BLaER1 (cell line): ENCODE measurements at regions not wholly inside any gene's neighbourhood (a gene's known extent, or its start where the extent isn't known, plus 50 kb on each side); places are given as distances from the start of the nearest gene placed in this dataset.

ENCODE experiments used
- H3K27ac ChIP-seq: shearing (Covaris generic); formaldehyde crosslinking; 2 replicates; pipeline ENCODE4 v1.8.1; 2022
- H3K27me3 ChIP-seq: shearing (Covaris generic); formaldehyde crosslinking; 2 replicates; pipeline ENCODE4 v1.8.1; 2022
- H3K36me3 ChIP-seq: shearing (Covaris generic); formaldehyde crosslinking; 2 replicates; pipeline ENCODE4 v1.8.1; 2022
- H3K4me1 ChIP-seq: shearing (Covaris generic); formaldehyde crosslinking; 2 replicates; pipeline ENCODE4 v1.8.1; 2022
- H3K4me2 ChIP-seq: shearing (Covaris generic); formaldehyde crosslinking; 2 replicates; pipeline ENCODE4 v1.8.1; 2022
- H3K4me3 ChIP-seq: shearing (Covaris generic); formaldehyde crosslinking; 2 replicates; pipeline ENCODE4 v1.8.1; 2022
- H3K9ac ChIP-seq: shearing (Covaris generic); formaldehyde crosslinking; 2 replicates; pipeline ENCODE4 v1.8.1; 2022
- H3K9me3 ChIP-seq: shearing (Covaris generic); formaldehyde crosslinking; 2 replicates; pipeline ENCODE4 v1.8.1; 2022
- H4K20me1 ChIP-seq: shearing (Covaris generic); formaldehyde crosslinking; 2 replicates; pipeline ENCODE4 v1.8.1; 2022
- Cebpa-rat ChIP-seq: shearing (Covaris generic); IDR thresholded peaks from 2 replicates; pipeline ENCODE4 v1.8.1; 2022

DNA sequence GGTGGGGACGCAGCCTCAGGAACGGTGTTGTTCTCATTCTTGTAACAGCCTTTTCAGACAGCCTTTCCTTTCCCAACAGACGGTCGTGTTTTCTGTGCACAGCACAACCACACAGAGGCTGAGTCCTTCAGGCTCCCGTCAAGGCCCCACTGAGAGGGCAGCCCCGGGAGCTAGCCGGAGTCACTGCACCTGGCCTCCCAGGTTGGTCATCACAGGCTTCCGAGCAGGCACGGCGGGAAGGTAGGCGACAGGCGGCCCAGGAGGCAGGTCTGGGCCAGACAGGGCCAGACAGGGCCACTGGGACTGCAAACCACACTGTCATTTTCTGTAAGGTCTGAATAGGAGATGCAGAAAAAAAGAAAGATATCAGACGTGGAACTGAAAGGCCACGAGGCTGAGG lies 570.8 kb downstream of the GALR1 start:
- no peak overlapping the region for H3K9ac ChIP-seq
- no peak overlapping the region for H3K27ac ChIP-seq
- H3K27me3 ChIP-seq = no peaks in the 10 kb centered on the region
- H3K4me1 ChIP-seq = peaks cover 33% of the 10 kb centered on the region
- no peaks in the 10 kb centered on the region for H4K20me1 ChIP-seq
- no peak for TF ChIP-seq Cebpa-rat
- no peak overlapping the region for H3K4me2 ChIP-seq
- peaks cover 16% of the 10 kb centered on the region for H3K9me3 ChIP-seq
- H3K4me3 ChIP-seq = no peak overlapping the region
- H3K36me3 ChIP-seq = no peaks in the 10 kb centered on the region

- no peak overlapping the region for H3K9ac ChIP-seq
- H3K27me3 ChIP-seq = no peaks in the 10 kb centered on the region
- H3K4me1 ChIP-seq = peaks cover 19% of the 10 kb centered on the region
- H3K4me3 ChIP-seq = no peak overlapping the region
- H3K4me2 ChIP-seq = no peak overlapping the region
- H3K9me3 ChIP-seq = peaks cover 17% of the 10 kb centered on the region
- H3K36me3 ChIP-seq = no peaks in the 10 kb centered on the region
- H3K27ac ChIP-seq = no peak overlapping the region
- no peak for TF ChIP-seq Cebpa-rat
- H4K20me1 ChIP-seq = no peaks in the 10 kb centered on the region
Observed at GRCh38 chr18:77821892-77822291, 572.2 kb downstream of the GALR1 start.

GRCh38 chr18:77822632-77823031 lies 573.0 kb downstream of the GALR1 start:
- H3K27ac ChIP-seq = no peak overlapping the region
- TF ChIP-seq Cebpa-rat = no peak
- H4K20me1 ChIP-seq = no peaks in the 10 kb centered on the region
- H3K36me3 ChIP-seq = no peaks in the 10 kb centered on the region
- no peak overlapping the region for H3K9ac ChIP-seq
- peaks cover 11% of the 10 kb centered on the region for H3K4me1 ChIP-seq
- no peak overlapping the region for H3K4me3 ChIP-seq
- H3K9me3 ChIP-seq = peaks cover 24% of the 10 kb centered on the region
- H3K4me2 ChIP-seq = peak overlapping the region; percentile 34; the same call in 1 of the 2 replicates
- H3K27me3 ChIP-seq = no peaks in the 10 kb centered on the region

- no peak overlapping the region for H3K9ac ChIP-seq
- H3K36me3 ChIP-seq = no peaks in the 10 kb centered on the region
- peaks cover 10% of the 10 kb centered on the region for H3K4me1 ChIP-seq
- no peaks in the 10 kb centered on the region for H3K9me3 ChIP-seq
- H3K27me3 ChIP-seq = no peaks in the 10 kb centered on the region
- H3K4me3 ChIP-seq = no peak overlapping the region
- no peaks in the 10 kb centered on the region for H4K20me1 ChIP-seq
- no peak for TF ChIP-seq Cebpa-rat
- no peak overlapping the region for H3K4me2 ChIP-seq
- H3K27ac ChIP-seq = no peak overlapping the region
Observed at GRCh38 chr18:77833807-77834206, 584.2 kb downstream of the GALR1 start.

DNA sequence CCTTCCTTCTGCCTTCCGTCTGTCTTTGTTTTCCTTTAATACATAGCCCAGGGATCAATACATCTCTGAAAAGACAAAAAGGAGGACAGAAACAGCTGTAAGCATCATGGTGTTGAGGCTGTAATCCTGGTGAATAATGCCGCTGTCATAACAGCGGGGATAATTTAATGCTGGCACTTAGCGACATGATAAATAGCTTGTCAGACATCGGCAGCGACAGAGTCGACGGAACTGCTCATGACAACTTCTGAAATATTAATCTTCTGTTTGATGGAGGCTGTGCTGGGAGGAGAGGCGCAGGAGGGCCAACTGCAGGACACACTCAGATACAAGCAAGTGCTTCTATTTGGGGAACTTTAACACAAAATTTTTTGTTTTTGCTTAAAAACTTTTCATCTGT lies 602.2 kb downstream of the GALR1 start:
- no peaks in the 10 kb centered on the region for H3K4me1 ChIP-seq
- H3K4me3 ChIP-seq = no peak overlapping the region
- H3K27me3 ChIP-seq = no peaks in the 10 kb centered on the region
- H3K9me3 ChIP-seq = peaks cover 6% of the 10 kb centered on the region; the same call in 1 of the 2 replicates
- TF ChIP-seq Cebpa-rat = no peak
- H3K9ac ChIP-seq = no peak overlapping the region
- H3K36me3 ChIP-seq = no peaks in the 10 kb centered on the region
- no peak overlapping the region for H3K27ac ChIP-seq
- no peak overlapping the region for H3K4me2 ChIP-seq
- no peaks in the 10 kb centered on the region for H4K20me1 ChIP-seq

- Histone ChIP-seq H3K27ac (no peak overlapping the region), H3K36me3 (no peaks in the 10 kb centered on the region), H3K27me3 (no peaks in the 10 kb centered on the region), H3K4me2 (no peak overlapping the region), H3K4me3 (no peak overlapping the region), H3K4me1 (no peaks in the 10 kb centered on the region), H4K20me1 (no peaks in the 10 kb centered on the region), H3K9ac (no peak overlapping the region), H3K9me3 (no peaks in the 10 kb centered on the region)
- TF ChIP-seq Cebpa-rat = no peak
Observed at GRCh38 chr18:77853859-77854258, 604.2 kb downstream of the GALR1 start.

GRCh38 chr18:77857678-77858655 lies 608.3 kb downstream of the GALR1 start:
- Histone ChIP-seq H3K27me3 (no peaks in the 10 kb centered on the region), H3K4me1 (no peaks in the 10 kb centered on the region), H3K4me2 (no peak overlapping the region), H3K36me3 (no peaks in the 10 kb centered on the region), H4K20me1 (no peaks in the 10 kb centered on the region), H3K9ac (no peak overlapping the region), H3K4me3 (no peak overlapping the region), H3K27ac (no peak overlapping the region), H3K9me3 (no peaks in the 10 kb centered on the region)
- no peak for TF ChIP-seq Cebpa-rat

GRCh38 chr18:77859634-77860033 lies 610.0 kb downstream of the GALR1 start:
- TF ChIP-seq Cebpa-rat = no peak
- Histone ChIP-seq H3K36me3 (no peaks in the 10 kb centered on the region), H3K4me2 (no peak overlapping the region), H3K9me3 (no peaks in the 10 kb centered on the region), H3K27me3 (no peaks in the 10 kb centered on the region), H3K4me1 (no peaks in the 10 kb centered on the region), H4K20me1 (no peaks in the 10 kb centered on the region), H3K9ac (no peak overlapping the region), H3K27ac (no peak overlapping the region), H3K4me3 (no peak overlapping the region)

DNA sequence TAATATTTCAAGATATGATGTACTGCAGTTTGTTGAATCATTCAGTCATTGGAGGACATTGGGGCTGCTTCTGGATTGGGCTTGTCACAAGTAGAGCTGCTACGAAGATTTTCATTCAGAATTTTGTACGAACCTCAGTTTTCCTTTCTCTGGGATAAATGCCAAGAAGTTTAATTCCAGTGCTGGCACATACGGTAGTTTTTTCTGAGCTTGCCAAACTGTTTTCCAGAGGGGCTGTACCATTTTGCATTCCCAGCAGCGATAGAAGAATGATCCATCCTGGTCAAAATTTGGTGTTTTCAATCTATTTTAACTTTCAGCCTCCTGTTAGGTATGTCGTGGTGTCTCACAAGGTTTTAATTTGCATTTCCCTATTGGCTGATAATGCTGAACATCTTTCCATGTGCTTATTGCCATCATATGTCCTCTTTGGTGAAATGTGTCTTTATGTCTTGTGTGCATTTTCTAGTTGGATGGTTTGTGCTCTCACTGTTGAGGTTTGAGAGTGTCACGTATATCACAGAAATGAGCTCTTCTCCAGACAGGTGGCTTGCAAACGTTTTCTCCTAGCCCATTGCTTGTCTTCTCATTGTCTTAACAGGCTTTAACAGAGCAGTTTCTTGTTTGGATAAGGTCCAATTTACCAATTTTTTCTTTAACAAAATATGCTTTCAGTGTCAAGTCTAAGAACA lies 612.6 kb downstream of the GALR1 start:
- TF ChIP-seq Cebpa-rat = no peak
- Histone ChIP-seq H3K9ac (no peak overlapping the region), H3K4me2 (no peak overlapping the region), H3K36me3 (no peaks in the 10 kb centered on the region), H3K27me3 (no peaks in the 10 kb centered on the region), H3K27ac (no peak overlapping the region), H3K9me3 (no peaks in the 10 kb centered on the region), H3K4me3 (no peak overlapping the region), H4K20me1 (no peaks in the 10 kb centered on the region), H3K4me1 (no peaks in the 10 kb centered on the region)

- no peak for TF ChIP-seq Cebpa-rat
Observed at GRCh38 chr18:77865853-77866252, 616.2 kb downstream of the GALR1 start.

More at GRCh38 chr18:77865853-77866252, 616.2 kb downstream of the GALR1 start:
- Histone ChIP-seq H3K4me2 (no peak overlapping the region), H3K4me1 (no peaks in the 10 kb centered on the region), H3K36me3 (no peaks in the 10 kb centered on the region), H3K27ac (no peak overlapping the region), H3K9me3 (no peaks in the 10 kb centered on the region), H3K4me3 (no peak overlapping the region), H3K9ac (no peak overlapping the region), H4K20me1 (no peaks in the 10 kb centered on the region), H3K27me3 (no peaks in the 10 kb centered on the region)
